OCI-LY7 (cell line): ENCODE measurements at regions not wholly inside any gene's neighbourhood (a gene's known extent, or its start where the extent isn't known, plus 50 kb on each side); places are given as distances from the start of the nearest gene placed in this dataset.

ENCODE experiments used
- BruUV-seq: library from RNA; stranded (reverse); fragments of 400-500 nt; replicated peaks from 2 replicates; lab custom pipeline; 2021; lab: Mats Ljungman, UMichigan
- CTCF ChIA-PET: fragments of 300-600 bp; sonication (Branson Sonifier 250); formaldehyde crosslinking; loops from one replicate; lab custom pipeline; 2022; ENCODE audit warnings: antibody characterized with exemption; ENCODE audit not compliant: unreplicated experiment; lab: Charles Lee
- POLR2A ChIA-PET: fragments of 300-600 bp; sonication (Branson Sonifier 250); formaldehyde crosslinking; loops from one replicate; lab custom pipeline; 2022; ENCODE audit warnings: antibody characterized with exemption; lab: Charles Lee
- DNase-seq: peaks from one replicate; pipeline ENCODE4 v3.0.0-alpha.2; 2015; ENCODE audit warnings: low spot score
- H2AFZ ChIP-seq: fragments of 200-600 bp; sonication (generic), shearing (Covaris generic); 2 replicates; pipeline ENCODE4 v1.6.1; 2014; ENCODE audit warnings: mild to moderate bottlenecking, antibody characterized with exemption, low read length, moderate library complexity
- H3K27ac ChIP-seq: fragments of 200-600 bp; sonication (generic); 2 replicates; pipeline ENCODE4 v1.5.1; 2014; ENCODE audit warnings: mixed run types, low read depth, mild to moderate bottlenecking, moderate library complexity, low read length, inconsistent platforms; ENCODE audit not compliant: poor library complexity, severe bottlenecking
- H3K36me3 ChIP-seq: fragments of 200-600 bp; sonication (generic); 2 replicates; pipeline ENCODE4 v1.6.1; 2014; ENCODE audit warnings: mild to moderate bottlenecking, antibody characterized with exemption, low read length, moderate library complexity, mixed read lengths; ENCODE audit not compliant: insufficient read depth
- H3K4me1 ChIP-seq: fragments of 200-600 bp; sonication (generic); 2 replicates; pipeline ENCODE4 v1.5.1; 2014; ENCODE audit warnings: mild to moderate bottlenecking, low read length; ENCODE audit not compliant: insufficient read depth, poor library complexity, severe bottlenecking
- H3K4me2 ChIP-seq: fragments of 200-600 bp; sonication (generic); 2 replicates; pipeline ENCODE4 v1.6.1; 2014; ENCODE audit warnings: mild to moderate bottlenecking, low read length
- H3K4me3 ChIP-seq: fragments of 200-600 bp; sonication (generic); 2 replicates; pipeline ENCODE4 v1.5.1; 2014; ENCODE audit warnings: mild to moderate bottlenecking, low read depth, low read length; ENCODE audit not compliant: poor library complexity, severe bottlenecking
- H3K79me2 ChIP-seq: fragments of 200-600 bp; sonication (generic); 2 replicates; pipeline ENCODE4 v1.6.1; 2016; ENCODE audit warnings: low read depth, mild to moderate bottlenecking, low read length, moderate library complexity, mixed read lengths; ENCODE audit not compliant: insufficient read depth
- H3K9me2 ChIP-seq: fragments of 200-600 bp; sonication (generic); 2 replicates; pipeline ENCODE4 v1.6.1; 2016; ENCODE audit warnings: mild to moderate bottlenecking, low read length, mixed read lengths; ENCODE audit not compliant: insufficient read depth
- H3K9me3 ChIP-seq: fragments of 200-600 bp; sonication (generic); 2 replicates; pipeline ENCODE4 v1.6.1; 2014; ENCODE audit warnings: mild to moderate bottlenecking, mixed run types, low read length, mixed read lengths
- H4K20me1 ChIP-seq: fragments of 200-600 bp; sonication (generic); 2 replicates; pipeline ENCODE4 v1.6.1; 2014; ENCODE audit warnings: mild to moderate bottlenecking, antibody characterized with exemption, low read length, moderate library complexity, mixed read lengths; ENCODE audit not compliant: insufficient read depth
- CTCF ChIP-seq: fragments of 200-600 bp; sonication (generic); conservative IDR thresholded peaks from 2 replicates; pipeline ENCODE4 v1.5.1; 2014; ENCODE audit warnings: mild to moderate bottlenecking, antibody characterized with exemption, low read length, moderate library complexity, mixed read lengths
- EZH2phosphoT487 ChIP-seq: fragments of 200-600 bp; sonication (generic); IDR thresholded peaks from 2 replicates; pipeline ENCODE4 v1.6.1; 2018; ENCODE audit warnings: low read depth, borderline replicate concordance, mild to moderate bottlenecking, mixed run types, antibody characterized with exemption, low read length, moderate library complexity, mixed read lengths
- intact Hi-C: fragments of 100-400 bp; cut with micrococcal nuclease; formaldehyde crosslinking; loops from one replicate; pipeline ENCODE4 v1.10.0; 2022; ENCODE audit not compliant: unreplicated experiment

- TF ChIP-seq CTCF (no peak), EZH2phosphoT487 (no peak)
- H3K4me2 ChIP-seq, result no peak overlapping the region
- CTCF ChIA-PET, result no interaction called here
- intact Hi-C loops, result no loop called here
- H3K79me2 ChIP-seq, result no peaks in the 10 kb centered on the region
- no peaks in the 10 kb centered on the region for H4K20me1 ChIP-seq
- H3K27ac ChIP-seq, result no peak overlapping the region
- no peaks in the 10 kb centered on the region for H3K36me3 ChIP-seq
- H3K9me3 ChIP-seq, result no peaks in the 10 kb centered on the region
- DNase-seq, result no peak
- POLR2A ChIA-PET, result no interaction called here
- H3K4me1 ChIP-seq, result no peaks in the 10 kb centered on the region
- H2AFZ ChIP-seq, result no peak overlapping the region
- no TSS peak for BruUV-seq
- H3K4me3 ChIP-seq, result no peak overlapping the region
- H3K9me2 ChIP-seq, result no peaks in the 10 kb centered on the region
Observed at GRCh38 chr6:1184318-1184717, 127.6 kb upstream of the FOXQ1 start.

GRCh38 chr6:1182722-1183521 is 129.0 kb upstream of the FOXQ1 start:
- POLR2A ChIA-PET, result no interaction called here
- TF ChIP-seq CTCF (no peak), EZH2phosphoT487 (no peak)

DNA sequence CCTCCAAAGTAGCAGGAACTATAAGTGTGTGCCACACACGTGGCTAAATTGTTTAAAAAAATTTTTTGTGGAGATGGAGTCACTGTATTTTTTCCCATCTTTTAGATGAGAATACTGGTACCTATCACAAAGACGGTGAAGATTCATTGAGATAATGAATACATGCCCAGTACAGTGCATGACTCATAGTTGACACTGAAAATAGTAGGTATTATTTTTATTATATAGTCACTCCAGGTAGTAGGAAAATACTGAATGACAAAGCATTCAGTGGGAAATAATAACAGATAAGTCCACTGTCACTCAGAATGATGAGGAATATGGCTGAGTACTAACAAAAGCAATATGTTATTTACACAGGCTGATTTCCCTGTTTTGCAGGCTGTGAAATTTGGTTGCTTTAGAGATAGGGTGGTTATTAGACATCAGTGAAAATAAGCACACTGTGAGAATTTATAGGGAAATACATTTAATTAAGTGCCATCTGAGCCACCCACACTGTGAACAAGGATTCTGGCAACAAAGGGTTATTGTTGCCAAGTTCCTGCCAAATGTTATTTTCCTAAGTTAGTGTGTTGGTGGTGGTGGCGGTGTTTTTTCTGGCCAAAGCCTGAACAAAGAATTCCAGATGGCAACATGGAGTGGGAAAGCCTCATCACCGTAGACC is 129.8 kb upstream of the FOXQ1 start:
- no peak overlapping the region for H2AFZ ChIP-seq

More at GRCh38 chr6:1182722-1183521, 129.0 kb upstream of the FOXQ1 start:
- no peaks in the 10 kb centered on the region for H3K79me2 ChIP-seq
- H3K4me2 ChIP-seq, result no peak overlapping the region
- no peak overlapping the region for H2AFZ ChIP-seq
- no peaks in the 10 kb centered on the region for H3K9me2 ChIP-seq
- no peak overlapping the region for H3K4me3 ChIP-seq
- no peaks in the 10 kb centered on the region for H4K20me1 ChIP-seq
- no TSS peak for BruUV-seq
- intact Hi-C loops, result no loop called here
- H3K4me1 ChIP-seq, result no peaks in the 10 kb centered on the region
- H3K9me3 ChIP-seq, result no peaks in the 10 kb centered on the region
- no peaks in the 10 kb centered on the region for H3K36me3 ChIP-seq
- CTCF ChIA-PET, result no interaction called here
- DNase-seq, result no peak
- no peak overlapping the region for H3K27ac ChIP-seq

More for the DNA sequence above, 129.8 kb upstream of the FOXQ1 start:
- BruUV-seq, result no TSS peak
- Histone ChIP-seq H3K4me2 (no peak overlapping the region), H3K27ac (no peak overlapping the region), H3K4me3 (no peak overlapping the region), H3K9me3 (no peaks in the 10 kb centered on the region), H4K20me1 (0 out of 2 replicates have a peak, but pooled peaks cover 3% of the 10 kb centered on the region), H3K36me3 (no peaks in the 10 kb centered on the region), H3K9me2 (no peaks in the 10 kb centered on the region), H3K79me2 (no peaks in the 10 kb centered on the region), H3K4me1 (no peaks in the 10 kb centered on the region)
- CTCF ChIA-PET, result no interaction called here
- TF ChIP-seq EZH2phosphoT487, result no peak
- TF ChIP-seq CTCF, result no peak
- intact Hi-C loops, result no loop called here
- no peak for DNase-seq
- POLR2A ChIA-PET, result no interaction called here
